ENCODE measurements at regions not wholly inside any gene's neighbourhood (a gene's known extent, or its start where the extent isn't known, plus 50 kb on each side); places are given as distances from the start of the nearest gene placed in this dataset.

GRCh38 chr3:42012935-42013690, 51.2 kb upstream of the ULK4 start:
- DNase-seq, result peak; percentile 74

- no peak for DNase-seq
These were observed 50.6 kb upstream of the ULK4 start for GRCh38 chr3:42012383-42012934.

Data from NCI-H82 (cell line).